Type B pancreatic cell (in vitro differentiated cells): ENCODE measurements at regions not wholly inside any gene's neighbourhood (a gene's known extent, or its start where the extent isn't known, plus 50 kb on each side); places are given as distances from the start of the nearest gene placed in this dataset.

Source experiments
- DNase-seq: peaks from one replicate; pipeline ENCODE4 v3.0.0; 2021; ENCODE audit warnings: mixed read lengths; ENCODE audit not compliant: unreplicated experiment; ENCODE audit errors: extremely low spot score
- H3K27ac Mint-ChIP-seq: 2 replicates; pipeline ENCODE4 v1.8.0; 2021; ENCODE audit warnings: mild to moderate bottlenecking, mixed read lengths
- H3K27me3 Mint-ChIP-seq: 2 replicates; pipeline ENCODE4 v1.8.0; 2021; ENCODE audit warnings: mixed read lengths
- H3K36me3 Mint-ChIP-seq: 2 replicates; pipeline ENCODE4 v1.8.0; 2021; ENCODE audit warnings: mixed read lengths
- H3K4me1 Mint-ChIP-seq: one replicate; pipeline ENCODE4 v1.8.0; 2021; ENCODE audit warnings: mixed read lengths; ENCODE audit not compliant: unreplicated experiment
- H3K4me3 Mint-ChIP-seq: 2 replicates; pipeline ENCODE4 v1.8.0; 2021; ENCODE audit warnings: mild to moderate bottlenecking, mixed read lengths
- H3K9me3 Mint-ChIP-seq: 2 replicates; pipeline ENCODE4 v1.8.0; 2021; ENCODE audit warnings: mixed read lengths
- TF ChIP-seq, protein P1 (sequence below): fragments of 200-600 bp; sonication (generic); conservative IDR thresholded peaks from 2 replicates; pipeline ENCODE4 v1.5.0; 2021; ENCODE audit warnings: antibody characterized with exemption, mild to moderate bottlenecking

DNA sequence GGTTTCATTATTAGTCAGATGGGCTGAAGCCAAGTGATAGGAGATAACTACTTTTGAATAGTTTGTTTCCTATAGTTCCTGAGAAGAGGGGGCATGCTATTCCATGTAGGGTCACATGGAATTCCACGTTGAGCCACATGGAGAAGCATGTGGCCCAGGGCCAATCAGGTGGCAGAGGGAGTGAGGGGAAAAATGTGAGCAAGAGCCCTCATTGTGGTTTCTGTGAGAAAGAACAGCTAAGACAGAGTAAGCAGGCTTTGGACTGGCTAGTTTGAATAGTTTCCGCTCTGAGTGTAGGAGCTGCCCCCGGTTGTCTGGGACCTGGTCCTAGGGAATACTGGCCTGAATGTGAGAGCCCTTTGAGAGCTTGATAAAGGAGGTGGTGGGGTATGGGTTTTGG, 69.9 kb upstream of the CNTNAP4 start:
- Mint-ChIP-seq H3K4me3 (no peak overlapping the region), H3K27me3 (no peaks in the 10 kb centered on the region), H3K9me3 (no peaks in the 10 kb centered on the region), H3K36me3 (no peaks in the 10 kb centered on the region), H3K4me1 (no peaks in the 10 kb centered on the region), H3K27ac (no peak overlapping the region)
- TF ChIP-seq, protein P1, sequence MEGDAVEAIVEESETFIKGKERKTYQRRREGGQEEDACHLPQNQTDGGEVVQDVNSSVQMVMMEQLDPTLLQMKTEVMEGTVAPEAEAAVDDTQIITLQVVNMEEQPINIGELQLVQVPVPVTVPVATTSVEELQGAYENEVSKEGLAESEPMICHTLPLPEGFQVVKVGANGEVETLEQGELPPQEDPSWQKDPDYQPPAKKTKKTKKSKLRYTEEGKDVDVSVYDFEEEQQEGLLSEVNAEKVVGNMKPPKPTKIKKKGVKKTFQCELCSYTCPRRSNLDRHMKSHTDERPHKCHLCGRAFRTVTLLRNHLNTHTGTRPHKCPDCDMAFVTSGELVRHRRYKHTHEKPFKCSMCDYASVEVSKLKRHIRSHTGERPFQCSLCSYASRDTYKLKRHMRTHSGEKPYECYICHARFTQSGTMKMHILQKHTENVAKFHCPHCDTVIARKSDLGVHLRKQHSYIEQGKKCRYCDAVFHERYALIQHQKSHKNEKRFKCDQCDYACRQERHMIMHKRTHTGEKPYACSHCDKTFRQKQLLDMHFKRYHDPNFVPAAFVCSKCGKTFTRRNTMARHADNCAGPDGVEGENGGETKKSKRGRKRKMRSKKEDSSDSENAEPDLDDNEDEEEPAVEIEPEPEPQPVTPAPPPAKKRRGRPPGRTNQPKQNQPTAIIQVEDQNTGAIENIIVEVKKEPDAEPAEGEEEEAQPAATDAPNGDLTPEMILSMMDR: no peak
- no peak for DNase-seq

DNA sequence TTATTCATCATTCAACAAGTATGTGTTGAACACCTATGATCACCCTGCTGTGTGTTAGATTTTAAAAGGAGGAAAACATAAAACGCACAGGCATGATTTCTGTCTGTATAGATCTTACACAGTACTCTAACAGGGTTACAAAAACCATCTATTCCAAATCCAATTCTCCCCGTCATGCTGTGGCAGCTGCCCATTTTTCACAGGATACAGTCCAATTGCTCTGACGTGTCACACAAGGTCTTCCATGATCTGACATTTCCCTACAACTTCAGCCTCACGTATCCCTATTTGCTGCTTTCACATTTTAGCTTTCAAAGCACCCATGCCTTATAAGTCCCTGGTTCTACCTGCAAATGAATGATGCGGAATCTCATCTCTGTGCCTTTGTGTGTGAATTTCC, 67.0 kb upstream of the CNTNAP4 start:
- Mint-ChIP-seq H3K27ac (no peak overlapping the region), H3K4me3 (no peak overlapping the region), H3K4me1 (no peaks in the 10 kb centered on the region), H3K9me3 (no peaks in the 10 kb centered on the region), H3K36me3 (no peaks in the 10 kb centered on the region), H3K27me3 (no peaks in the 10 kb centered on the region)
- no peak for DNase-seq
- TF ChIP-seq, protein P1: no peak

DNA sequence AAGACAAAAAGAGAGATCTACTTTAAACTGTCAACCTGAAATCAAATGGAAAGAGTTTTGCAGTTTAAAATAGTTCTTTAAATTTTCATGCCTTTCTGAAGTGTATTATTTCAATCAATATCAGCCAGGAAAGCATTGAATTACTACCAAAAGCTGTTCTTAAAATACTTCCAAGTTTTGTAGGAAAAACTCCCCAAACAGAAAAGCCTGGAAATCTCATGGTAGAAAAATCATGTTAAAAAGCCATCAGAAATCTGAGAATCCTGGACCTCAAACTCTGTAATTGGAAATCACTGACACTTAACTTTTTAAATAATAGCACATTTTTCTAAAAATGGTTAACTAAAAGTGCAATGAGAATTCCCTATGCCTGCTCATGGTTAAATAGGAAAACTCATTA, 63.3 kb upstream of the CNTNAP4 start:
- H3K9me3 Mint-ChIP-seq: no peaks in the 10 kb centered on the region
- H3K4me3 Mint-ChIP-seq: no peak overlapping the region
- H3K4me1 Mint-ChIP-seq: no peaks in the 10 kb centered on the region
- TF ChIP-seq, protein P1: no peak
- no peak for DNase-seq
- no peaks in the 10 kb centered on the region for H3K27me3 Mint-ChIP-seq
- no peaks in the 10 kb centered on the region for H3K36me3 Mint-ChIP-seq
- H3K27ac Mint-ChIP-seq: no peak overlapping the region

DNA sequence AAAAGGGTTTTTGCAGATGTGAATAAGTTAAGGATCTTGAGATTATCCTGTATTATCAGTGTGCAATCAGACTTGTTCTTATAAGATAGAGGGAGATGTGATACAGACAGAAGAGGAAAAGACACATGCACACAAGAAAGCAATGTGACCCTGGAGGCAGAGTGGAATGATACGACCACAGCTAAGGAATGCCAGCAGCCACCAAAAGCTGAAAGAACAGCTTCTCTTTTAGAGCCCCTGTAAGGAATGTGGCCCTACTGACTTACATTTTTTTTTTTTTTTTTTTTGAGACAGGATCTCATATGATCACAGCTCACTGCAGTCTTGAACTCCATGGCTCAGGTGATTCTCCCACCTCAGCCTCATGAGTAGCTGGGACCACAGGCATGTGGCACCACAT, 62.3 kb upstream of the CNTNAP4 start:
- Mint-ChIP-seq H3K27me3 (no peaks in the 10 kb centered on the region), H3K36me3 (no peaks in the 10 kb centered on the region), H3K4me1 (peaks cover 4% of the 10 kb centered on the region), H3K4me3 (no peak overlapping the region), H3K27ac (no peak overlapping the region), H3K9me3 (no peaks in the 10 kb centered on the region)
- DNase-seq: no peak
- TF ChIP-seq, protein P1: no peak

DNA sequence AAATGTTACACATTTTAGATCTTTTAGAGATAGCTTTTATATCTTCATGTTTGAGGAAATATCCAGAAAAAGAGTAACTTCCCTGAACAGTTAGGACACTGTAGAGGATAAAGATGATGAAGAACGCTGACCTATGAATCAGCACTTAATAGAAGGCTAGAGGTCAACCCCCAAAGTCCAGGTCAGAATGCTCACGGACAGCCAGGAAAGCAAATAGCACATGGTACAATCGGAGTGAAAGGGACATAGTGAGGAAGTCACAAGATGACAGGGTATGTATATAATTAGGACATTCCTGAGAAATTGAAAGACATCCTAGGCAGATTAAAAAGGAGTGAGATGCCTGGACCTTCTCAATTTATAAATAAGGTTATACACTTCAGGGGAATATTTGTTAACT, 55.1 kb upstream of the CNTNAP4 start:
- no peaks in the 10 kb centered on the region for H3K27me3 Mint-ChIP-seq
- TF ChIP-seq, protein P1: no peak

DNA sequence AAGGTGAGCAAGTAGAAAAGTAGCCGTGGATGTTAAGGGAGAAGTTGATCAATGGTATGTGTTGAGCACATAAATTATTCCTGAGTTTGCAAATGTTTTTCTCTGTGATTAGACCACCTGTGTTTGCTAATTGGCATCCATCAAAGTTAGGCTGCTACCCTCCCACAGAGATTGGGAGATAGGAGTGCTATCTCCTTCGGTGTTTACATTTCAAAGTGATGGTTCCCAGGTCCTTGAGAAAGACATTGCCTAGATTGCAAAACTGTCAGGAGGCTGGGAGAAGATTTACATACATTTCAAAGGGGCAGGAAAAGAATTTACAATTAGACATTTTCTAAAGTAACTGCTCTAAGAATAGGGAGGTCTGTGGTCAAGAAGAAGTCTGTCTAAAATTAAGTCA, 54.3 kb upstream of the CNTNAP4 start:
- Mint-ChIP-seq H3K4me3 (no peak overlapping the region), H3K27me3 (no peaks in the 10 kb centered on the region), H3K27ac (no peak overlapping the region), H3K4me1 (peaks cover 14% of the 10 kb centered on the region), H3K9me3 (no peaks in the 10 kb centered on the region), H3K36me3 (no peaks in the 10 kb centered on the region)
- DNase-seq: no peak
- TF ChIP-seq, protein P1: no peak

More for the DNA sequence above, 55.1 kb upstream of the CNTNAP4 start:
- Mint-ChIP-seq H3K9me3 (no peaks in the 10 kb centered on the region), H3K27ac (no peak overlapping the region), H3K36me3 (no peaks in the 10 kb centered on the region), H3K4me1 (peaks cover 14% of the 10 kb centered on the region), H3K4me3 (no peak overlapping the region)
- DNase-seq: no peak
